ENCODE measurements at regions not wholly inside any gene's neighbourhood (a gene's known extent, or its start where the extent isn't known, plus 50 kb on each side); places are given as distances from the start of the nearest gene placed in this dataset.

- no peak for TF ChIP-seq CTCF (IDR thresholded peaks at IDR 0.05)
- no peak for TF ChIP-seq POLR2A (IDR thresholded peaks at IDR 0.05)
These were observed 131.8 kb downstream of the QRSL1 start for GRCh38 chr6:106761160-106761559.
